Endodermal cell (in vitro differentiated cells): ENCODE measurements at regions not wholly inside any gene's neighbourhood (a gene's known extent, or its start where the extent isn't known, plus 50 kb on each side); places are given as distances from the start of the nearest gene placed in this dataset.

Experiments
- DNase-seq: peaks from one replicate; pipeline ENCODE4 v3.0.0-alpha.2; 2017
- H3K27ac ChIP-seq: 2 replicates; pipeline ENCODE4 v1.5.1; 2013; ENCODE audit warnings: mild to moderate bottlenecking, low read depth, low read length, moderate library complexity
- H3K27me3 ChIP-seq: 2 replicates; pipeline ENCODE4 v1.6.1; 2013; ENCODE audit warnings: mild to moderate bottlenecking, low read length, moderate library complexity; ENCODE audit not compliant: insufficient read depth, control insufficient read depth, poor library complexity, severe bottlenecking
- H3K36me3 ChIP-seq: 2 replicates; pipeline ENCODE4 v1.7.0; 2013; ENCODE audit warnings: mild to moderate bottlenecking, low read length, moderate library complexity; ENCODE audit not compliant: control insufficient read depth, insufficient read depth
- H3K4me1 ChIP-seq: one replicate; pipeline ENCODE4 v1.7.0; 2013; ENCODE audit warnings: low read length; ENCODE audit not compliant: control insufficient read depth, insufficient read depth
- H3K4me3 ChIP-seq: 2 replicates; pipeline ENCODE4 v1.5.1; 2013; ENCODE audit warnings: mild to moderate bottlenecking, low read length, moderate library complexity
- H3K9ac ChIP-seq: 2 replicates; pipeline ENCODE4 v1.6.1; 2013; ENCODE audit warnings: mild to moderate bottlenecking, low read length, moderate library complexity; ENCODE audit not compliant: poor library complexity, severe bottlenecking; ENCODE audit errors: extremely low read depth
- H3K9me3 ChIP-seq: 2 replicates; pipeline ENCODE4 v1.6.1; 2013; ENCODE audit warnings: mild to moderate bottlenecking, low read length, moderate library complexity; ENCODE audit not compliant: control insufficient read depth
- H3K27ac Mint-ChIP-seq: 2 replicates; pipeline ENCODE4 v1.8.0; 2020; ENCODE audit warnings: mixed read lengths
- H3K27me3 Mint-ChIP-seq: 2 replicates; pipeline ENCODE4 v1.8.0; 2021; ENCODE audit warnings: mild to moderate bottlenecking, mixed read lengths; ENCODE audit not compliant: insufficient read depth
- H3K36me3 Mint-ChIP-seq: 2 replicates; pipeline ENCODE4 v1.8.0; 2020; ENCODE audit warnings: low read depth, mixed read lengths
- H3K4me1 Mint-ChIP-seq: 2 replicates; pipeline ENCODE4 v1.8.0; 2020; ENCODE audit warnings: mixed read lengths
- H3K4me3 Mint-ChIP-seq: 2 replicates; pipeline ENCODE4 v1.8.0; 2020; ENCODE audit warnings: mild to moderate bottlenecking, moderate library complexity, mixed read lengths
- H3K9me3 Mint-ChIP-seq: 2 replicates; pipeline ENCODE4 v1.8.0; 2020; ENCODE audit warnings: mild to moderate bottlenecking, mixed read lengths
- WGBS, 2 experiments: methylation state at CpG; one replicate each; pipeline versions ENCODE4 v1.1.5 to v1.1.7; 2013; ENCODE audit warnings: missing lambda C conversion rate in 2 of 2, mixed read lengths in 1 of 2; ENCODE audit not compliant: insufficient coverage in 1 of 2, insufficient read length in 1 of 2; 5-methylcytosine and 5-hydroxymethylcytosine counted together
- TF ChIP-seq, protein P1 (sequence below): fragments of 200-600 bp; sonication (generic); conservative IDR thresholded peaks from 2 replicates; pipeline ENCODE4 v1.5.0; 2021; ENCODE audit warnings: antibody characterized with exemption, mild to moderate bottlenecking

DNA sequence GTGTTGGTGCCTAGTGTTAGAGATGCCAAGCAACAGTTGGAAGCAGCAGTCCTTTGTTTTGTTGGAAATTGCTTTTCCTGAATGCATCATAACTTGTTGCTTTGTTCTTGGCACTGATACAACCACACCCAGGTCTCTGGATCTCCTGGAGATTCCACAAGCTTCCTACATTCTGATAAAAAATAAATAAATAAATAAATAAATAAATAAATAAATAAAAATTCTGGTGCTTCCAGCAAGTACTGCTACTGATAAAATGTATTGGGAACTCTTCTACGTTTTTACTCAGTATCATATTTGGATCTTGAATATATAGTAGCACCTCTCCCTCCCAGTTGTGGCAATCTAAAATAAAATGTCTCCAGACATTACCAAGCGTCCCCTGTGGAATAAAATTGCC lies 62.7 kb upstream of the GRID2 start:
- Histone ChIP-seq H3K4me3 (no peak overlapping the region), H3K9me3 (peaks cover 11% of the 10 kb centered on the region), H3K4me1 (no peaks in the 10 kb centered on the region), H3K27me3 (no peaks in the 10 kb centered on the region), H3K36me3 (no peaks in the 10 kb centered on the region), H3K9ac (no peak overlapping the region), H3K27ac (no peak overlapping the region)
- Mint-ChIP-seq H3K36me3 (no peaks in the 10 kb centered on the region), H3K9me3 (peaks cover 9% of the 10 kb centered on the region), H3K4me3 (no peak overlapping the region), H3K4me1 (no peaks in the 10 kb centered on the region), H3K27ac (no peak overlapping the region), H3K27me3 (peaks cover 27% of the 10 kb centered on the region)
- WGBS, 2 experiments: 85% methylated on average over 2 of the region's 2 CpGs; no CpG with 5 or more reads in 1 of the 2 experiments
- no peak for DNase-seq
- TF ChIP-seq, protein P1, sequence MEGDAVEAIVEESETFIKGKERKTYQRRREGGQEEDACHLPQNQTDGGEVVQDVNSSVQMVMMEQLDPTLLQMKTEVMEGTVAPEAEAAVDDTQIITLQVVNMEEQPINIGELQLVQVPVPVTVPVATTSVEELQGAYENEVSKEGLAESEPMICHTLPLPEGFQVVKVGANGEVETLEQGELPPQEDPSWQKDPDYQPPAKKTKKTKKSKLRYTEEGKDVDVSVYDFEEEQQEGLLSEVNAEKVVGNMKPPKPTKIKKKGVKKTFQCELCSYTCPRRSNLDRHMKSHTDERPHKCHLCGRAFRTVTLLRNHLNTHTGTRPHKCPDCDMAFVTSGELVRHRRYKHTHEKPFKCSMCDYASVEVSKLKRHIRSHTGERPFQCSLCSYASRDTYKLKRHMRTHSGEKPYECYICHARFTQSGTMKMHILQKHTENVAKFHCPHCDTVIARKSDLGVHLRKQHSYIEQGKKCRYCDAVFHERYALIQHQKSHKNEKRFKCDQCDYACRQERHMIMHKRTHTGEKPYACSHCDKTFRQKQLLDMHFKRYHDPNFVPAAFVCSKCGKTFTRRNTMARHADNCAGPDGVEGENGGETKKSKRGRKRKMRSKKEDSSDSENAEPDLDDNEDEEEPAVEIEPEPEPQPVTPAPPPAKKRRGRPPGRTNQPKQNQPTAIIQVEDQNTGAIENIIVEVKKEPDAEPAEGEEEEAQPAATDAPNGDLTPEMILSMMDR: no peak

DNA sequence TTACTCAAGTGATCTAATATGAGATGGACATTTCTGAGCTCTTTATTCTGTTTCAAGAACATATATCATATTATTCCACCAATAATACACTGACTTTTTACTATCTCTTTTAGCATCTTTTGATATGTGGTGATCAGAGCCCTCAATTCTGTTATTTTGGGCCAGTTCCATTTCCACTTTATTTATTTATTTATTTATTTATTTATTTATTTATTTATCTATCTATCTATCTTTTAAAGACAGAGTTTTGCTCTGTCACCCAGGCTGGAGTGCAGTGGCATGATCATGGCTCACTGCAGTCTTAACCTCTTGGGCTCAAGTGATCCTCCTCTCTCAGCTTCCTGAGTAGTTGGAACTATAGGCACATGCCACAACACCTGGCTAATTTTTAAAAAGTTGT lies 57.4 kb upstream of the GRID2 start:
- Mint-ChIP-seq H3K27me3 (peaks cover 37% of the 10 kb centered on the region), H3K4me1 (no peaks in the 10 kb centered on the region), H3K4me3 (no peak overlapping the region), H3K36me3 (no peaks in the 10 kb centered on the region), H3K27ac (no peak overlapping the region), H3K9me3 (peaks cover 12% of the 10 kb centered on the region)
- Histone ChIP-seq H3K9me3 (peaks cover 4% of the 10 kb centered on the region), H3K36me3 (no peaks in the 10 kb centered on the region), H3K9ac (no peak overlapping the region), H3K27ac (no peak overlapping the region), H3K27me3 (no peaks in the 10 kb centered on the region), H3K4me3 (no peak overlapping the region), H3K4me1 (no peaks in the 10 kb centered on the region)
- no peak for DNase-seq
- TF ChIP-seq, protein P1: no peak

DNA sequence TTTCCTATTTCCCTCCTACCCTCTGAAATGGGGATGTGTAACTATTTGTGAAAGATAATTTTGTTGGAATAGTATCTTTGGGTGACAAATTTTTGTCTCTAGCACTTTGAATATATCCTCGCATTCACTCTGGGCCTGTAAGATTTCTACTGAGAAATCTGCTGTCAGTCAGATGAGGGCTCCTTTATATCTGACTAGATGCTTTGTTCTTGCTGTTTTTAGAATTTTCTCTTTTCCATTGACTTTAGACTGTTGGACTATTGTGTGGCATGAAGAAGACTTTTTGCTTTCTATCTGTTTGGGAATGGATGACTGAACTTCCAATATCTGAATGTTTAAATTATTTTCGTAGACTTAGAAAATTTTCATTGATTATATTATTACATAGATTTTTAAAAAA lies 54.2 kb upstream of the GRID2 start:
- Histone ChIP-seq H3K9me3 (peaks cover 21% of the 10 kb centered on the region), H3K27ac (no peak overlapping the region), H3K9ac (no peak overlapping the region), H3K27me3 (no peaks in the 10 kb centered on the region), H3K4me1 (no peaks in the 10 kb centered on the region), H3K4me3 (no peak overlapping the region), H3K36me3 (no peaks in the 10 kb centered on the region)
- Mint-ChIP-seq H3K4me3 (no peak overlapping the region), H3K9me3 (peaks cover 44% of the 10 kb centered on the region), H3K36me3 (no peaks in the 10 kb centered on the region), H3K27me3 (peaks cover 51% of the 10 kb centered on the region), H3K27ac (no peak overlapping the region), H3K4me1 (no peaks in the 10 kb centered on the region)
- TF ChIP-seq, protein P1: no peak
- no peak for DNase-seq
- WGBS, 2 experiments: 80 to 94% methylated on average over 1 of the region's 2 CpGs
